Type B pancreatic cell (in vitro differentiated cells): ENCODE measurements at regions not wholly inside any gene's neighbourhood (a gene's known extent, or its start where the extent isn't known, plus 50 kb on each side); places are given as distances from the start of the nearest gene placed in this dataset.
"Not testable (repeated sequence)": the region's sequence is repeated elsewhere in the genome, so short reads cannot be mapped to it uniquely, and the experiment has no call there.

Experiments used
- DNase-seq: peaks from one replicate; pipeline ENCODE4 v3.0.0; 2021; ENCODE audit warnings: mixed read lengths; ENCODE audit not compliant: unreplicated experiment; ENCODE audit errors: extremely low spot score
- H3K27ac Mint-ChIP-seq: 2 replicates; pipeline ENCODE4 v1.8.0; 2021; ENCODE audit warnings: mild to moderate bottlenecking, mixed read lengths
- H3K27me3 Mint-ChIP-seq: 2 replicates; pipeline ENCODE4 v1.8.0; 2021; ENCODE audit warnings: mixed read lengths
- H3K36me3 Mint-ChIP-seq: 2 replicates; pipeline ENCODE4 v1.8.0; 2021; ENCODE audit warnings: mixed read lengths
- H3K4me1 Mint-ChIP-seq: one replicate; pipeline ENCODE4 v1.8.0; 2021; ENCODE audit warnings: mixed read lengths; ENCODE audit not compliant: unreplicated experiment
- H3K4me3 Mint-ChIP-seq: 2 replicates; pipeline ENCODE4 v1.8.0; 2021; ENCODE audit warnings: mild to moderate bottlenecking, mixed read lengths
- H3K9me3 Mint-ChIP-seq: 2 replicates; pipeline ENCODE4 v1.8.0; 2021; ENCODE audit warnings: mixed read lengths
- TF ChIP-seq, protein P1 (sequence below): fragments of 200-600 bp; sonication (generic); conservative IDR thresholded peaks from 2 replicates; pipeline ENCODE4 v1.5.0; 2021; ENCODE audit warnings: antibody characterized with exemption, mild to moderate bottlenecking

DNA sequence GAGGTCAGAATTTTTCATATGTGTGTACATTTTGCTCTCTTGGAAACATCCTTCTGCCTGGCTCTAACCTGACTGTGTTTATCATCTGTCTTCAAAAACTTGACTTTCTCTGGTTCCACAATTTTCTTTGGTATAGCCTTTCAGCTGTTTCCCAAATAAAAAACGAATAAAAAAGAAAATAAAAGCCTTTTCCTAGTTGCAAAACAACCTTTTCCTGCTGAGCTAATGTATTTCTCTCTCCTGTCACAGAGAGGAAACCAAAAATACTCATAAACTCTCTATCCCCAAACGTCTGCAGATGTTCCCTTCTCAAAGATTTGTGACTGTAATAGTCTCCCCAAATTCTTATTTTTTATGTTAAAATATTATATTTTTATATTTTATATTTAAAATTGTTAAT, 505.3 kb upstream of the SLC39A10 start:
- no peaks in the 10 kb centered on the region for H3K9me3 Mint-ChIP-seq
- TF ChIP-seq, protein P1, sequence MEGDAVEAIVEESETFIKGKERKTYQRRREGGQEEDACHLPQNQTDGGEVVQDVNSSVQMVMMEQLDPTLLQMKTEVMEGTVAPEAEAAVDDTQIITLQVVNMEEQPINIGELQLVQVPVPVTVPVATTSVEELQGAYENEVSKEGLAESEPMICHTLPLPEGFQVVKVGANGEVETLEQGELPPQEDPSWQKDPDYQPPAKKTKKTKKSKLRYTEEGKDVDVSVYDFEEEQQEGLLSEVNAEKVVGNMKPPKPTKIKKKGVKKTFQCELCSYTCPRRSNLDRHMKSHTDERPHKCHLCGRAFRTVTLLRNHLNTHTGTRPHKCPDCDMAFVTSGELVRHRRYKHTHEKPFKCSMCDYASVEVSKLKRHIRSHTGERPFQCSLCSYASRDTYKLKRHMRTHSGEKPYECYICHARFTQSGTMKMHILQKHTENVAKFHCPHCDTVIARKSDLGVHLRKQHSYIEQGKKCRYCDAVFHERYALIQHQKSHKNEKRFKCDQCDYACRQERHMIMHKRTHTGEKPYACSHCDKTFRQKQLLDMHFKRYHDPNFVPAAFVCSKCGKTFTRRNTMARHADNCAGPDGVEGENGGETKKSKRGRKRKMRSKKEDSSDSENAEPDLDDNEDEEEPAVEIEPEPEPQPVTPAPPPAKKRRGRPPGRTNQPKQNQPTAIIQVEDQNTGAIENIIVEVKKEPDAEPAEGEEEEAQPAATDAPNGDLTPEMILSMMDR = no peak
- H3K27ac Mint-ChIP-seq = no peak overlapping the region
- no peaks in the 10 kb centered on the region for H3K27me3 Mint-ChIP-seq
- no peaks in the 10 kb centered on the region for H3K36me3 Mint-ChIP-seq
- DNase-seq = no peak
- H3K4me3 Mint-ChIP-seq = no peak overlapping the region
- H3K4me1 Mint-ChIP-seq = no peaks in the 10 kb centered on the region

DNA sequence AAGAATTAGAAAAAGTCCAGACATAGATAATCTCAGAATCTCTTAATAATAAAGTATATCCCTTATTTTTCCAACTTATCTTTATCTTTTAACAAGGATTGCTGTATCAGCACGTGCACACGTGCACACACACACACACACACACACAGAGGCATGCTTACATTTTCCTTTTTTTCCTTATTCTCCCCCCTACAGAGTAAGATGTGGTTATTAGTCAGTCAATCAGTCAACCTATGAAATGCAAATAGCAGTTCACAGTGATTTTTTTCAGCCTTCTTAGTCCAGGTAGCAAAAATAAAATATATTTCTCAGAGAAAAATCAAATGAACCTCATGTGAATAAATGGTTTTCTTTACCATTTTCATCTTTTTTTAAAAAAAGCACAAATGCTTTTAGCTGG, 506.2 kb upstream of the SLC39A10 start:
- Mint-ChIP-seq H3K9me3 (no peaks in the 10 kb centered on the region), H3K27ac (no peak overlapping the region), H3K36me3 (no peaks in the 10 kb centered on the region), H3K4me1 (no peaks in the 10 kb centered on the region), H3K27me3 (no peaks in the 10 kb centered on the region), H3K4me3 (no peak overlapping the region)
- DNase-seq = no peak
- TF ChIP-seq, protein P1 = no peak

DNA sequence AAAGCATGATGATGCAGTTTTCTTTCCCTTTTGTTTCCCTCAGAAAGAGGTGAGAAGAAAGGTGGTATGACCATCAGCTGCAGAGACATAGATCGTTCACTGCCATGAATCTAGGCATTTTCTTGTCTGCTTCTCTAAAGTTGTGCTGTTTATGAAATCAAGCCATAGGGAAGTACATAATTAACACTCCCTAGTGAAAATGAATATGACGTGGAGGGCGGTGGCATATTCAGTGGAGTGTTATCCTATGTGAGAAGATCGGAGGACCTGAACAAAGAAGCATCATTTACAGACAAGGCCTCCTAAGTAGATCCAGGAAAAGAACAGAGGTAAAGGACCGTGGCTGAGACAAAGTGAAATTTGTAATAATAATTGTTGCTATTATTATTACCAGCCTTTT, 509.0 kb upstream of the SLC39A10 start:
- Mint-ChIP-seq H3K9me3 (peaks cover 14% of the 10 kb centered on the region), H3K36me3 (no peaks in the 10 kb centered on the region), H3K27me3 (no peaks in the 10 kb centered on the region), H3K27ac (no peak overlapping the region), H3K4me3 (no peak overlapping the region), H3K4me1 (no peaks in the 10 kb centered on the region)
- DNase-seq = no peak
- TF ChIP-seq, protein P1 = no peak

DNA sequence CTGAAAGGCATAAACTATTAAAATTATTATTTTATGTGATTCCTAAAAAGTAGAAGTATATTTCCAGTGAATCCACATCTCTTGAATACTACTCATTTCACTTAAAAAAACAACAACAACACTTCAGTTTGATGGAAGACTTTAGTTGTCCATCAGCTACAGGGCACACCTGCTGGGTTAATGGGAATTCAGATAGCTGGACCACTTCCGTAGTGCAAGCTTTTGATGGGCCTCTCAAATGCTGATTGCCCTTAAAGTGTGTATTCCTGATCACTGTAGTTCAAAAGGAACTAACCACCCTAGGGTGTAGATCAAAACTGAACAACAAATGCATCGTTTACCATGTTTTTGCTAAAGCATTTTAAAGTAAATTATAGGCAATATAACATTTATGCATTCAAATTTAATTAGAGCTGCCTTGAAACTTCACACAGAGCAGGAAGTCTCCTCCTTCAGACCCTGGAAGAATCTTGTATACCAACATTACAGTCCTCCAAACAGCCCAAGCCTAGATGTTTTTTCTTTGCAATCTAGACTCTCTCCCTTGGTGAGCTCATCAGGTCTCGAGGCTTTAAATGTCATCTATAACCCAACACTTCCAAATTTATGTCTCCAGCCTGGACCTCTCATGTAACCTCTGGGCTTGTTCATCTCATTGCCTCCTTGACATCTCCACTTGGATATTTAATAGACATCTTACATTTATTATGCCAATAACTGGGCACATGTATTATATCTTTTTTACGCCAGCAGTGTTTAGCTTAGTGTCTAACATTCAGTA, 510.1 kb upstream of the SLC39A10 start:
- TF ChIP-seq, protein P1 = no peak
- no peak for DNase-seq
- H3K27ac Mint-ChIP-seq = no peak overlapping the region
- H3K4me3 Mint-ChIP-seq = no peak overlapping the region
- no peaks in the 10 kb centered on the region for H3K27me3 Mint-ChIP-seq
- no peaks in the 10 kb centered on the region for H3K36me3 Mint-ChIP-seq
- no peaks in the 10 kb centered on the region for H3K4me1 Mint-ChIP-seq
- H3K9me3 Mint-ChIP-seq = peaks cover 14% of the 10 kb centered on the region

DNA sequence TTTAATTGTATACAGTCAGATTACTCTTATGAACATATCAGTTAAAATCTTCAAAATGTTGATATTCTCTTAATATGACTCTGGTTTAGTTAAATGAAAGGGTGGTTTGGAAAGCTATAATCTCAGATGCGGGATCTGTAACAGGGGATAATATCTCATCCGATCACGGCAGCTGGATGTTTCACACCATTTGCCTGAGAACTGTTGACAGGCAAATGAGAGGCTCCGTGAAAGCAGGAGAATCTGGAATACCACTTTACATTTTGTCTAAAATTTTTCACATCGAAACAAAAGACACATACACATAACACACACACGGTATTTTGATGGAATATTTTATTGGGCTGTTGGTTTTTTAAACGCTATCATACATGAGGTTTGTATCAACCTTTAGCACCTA, 518.6 kb upstream of the SLC39A10 start:
- Mint-ChIP-seq H3K27me3 (no peaks in the 10 kb centered on the region), H3K9me3 (no peaks in the 10 kb centered on the region), H3K27ac (no peak overlapping the region), H3K36me3 (no peaks in the 10 kb centered on the region), H3K4me3 (no peak overlapping the region), H3K4me1 (no peaks in the 10 kb centered on the region)
- DNase-seq = no peak
- TF ChIP-seq, protein P1 = no peak

DNA sequence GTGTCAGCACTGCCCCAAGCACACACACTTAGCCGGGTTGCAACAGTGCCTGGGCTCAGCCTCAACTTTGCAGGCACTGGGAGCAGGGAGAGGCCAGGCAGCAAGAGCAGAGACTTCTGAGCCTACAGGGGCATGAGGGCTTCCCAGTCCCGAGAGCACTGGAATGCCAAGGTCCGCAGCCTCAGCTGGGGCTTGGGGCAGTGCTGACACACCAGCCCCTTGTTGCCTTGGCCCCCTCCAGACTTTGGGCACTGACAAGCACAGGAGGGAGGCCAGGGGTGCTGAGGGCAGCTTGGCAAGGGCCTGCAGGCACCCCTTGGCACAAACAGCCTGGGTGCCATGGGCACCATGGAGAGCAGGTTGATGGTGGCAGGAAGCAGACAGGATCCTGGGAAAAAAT, 531.1 kb upstream of the SLC39A10 start:
- H3K27me3 Mint-ChIP-seq, H3K4me3 Mint-ChIP-seq, H3K27ac Mint-ChIP-seq, H3K4me1 Mint-ChIP-seq, H3K9me3 Mint-ChIP-seq, DNase-seq, H3K36me3 Mint-ChIP-seq: not testable (repeated sequence)
